ENCODE measurements at regions not wholly inside any gene's neighbourhood (a gene's known extent, or its start where the extent isn't known, plus 50 kb on each side); places are given as distances from the start of the nearest gene placed in this dataset.

GRCh38 chr4:53659737-53660136, 68.5 kb upstream of the LNX1 start:
- no peak for TF ChIP-seq CTCF (conservative IDR thresholded peaks at IDR 0.05; ENCODE audit: low read depth, low read length)
- H3K4me1 ChIP-seq (ENCODE audit: low read depth, poor library complexity, severe bottlenecking), result peaks cover 1% of the 10 kb centered on the region
- no peak overlapping the region for H3K4me2 ChIP-seq
- no peak overlapping the region for H2AFZ ChIP-seq (ENCODE audit: low read depth)
- no peaks in the 10 kb centered on the region for H3K27me3 ChIP-seq (ENCODE audit: insufficient read depth, low read depth)
- H3K79me2 ChIP-seq (ENCODE audit: insufficient read depth, low read depth), result no peaks in the 10 kb centered on the region
- no peaks in the 10 kb centered on the region for H4K20me1 ChIP-seq (ENCODE audit: insufficient read depth)
- H3K36me3 ChIP-seq (ENCODE audit: insufficient read depth), result no peaks in the 10 kb centered on the region
- H3K4me3 ChIP-seq (IDR thresholded peaks at IDR 0.05; ENCODE audit: insufficient read depth, low read depth, low read length), result no peak overlapping the region
- no peak overlapping the region for H3K9ac ChIP-seq
- no peak overlapping the region for H3K27ac ChIP-seq

- H2AFZ ChIP-seq (ENCODE audit: low read depth), result no peak overlapping the region
- peaks cover 8% of the 10 kb centered on the region for H3K4me1 ChIP-seq (ENCODE audit: low read depth, poor library complexity, severe bottlenecking)
- H3K4me2 ChIP-seq, result no peak overlapping the region
- H4K20me1 ChIP-seq (ENCODE audit: insufficient read depth), result no peaks in the 10 kb centered on the region
- H3K27ac ChIP-seq, result no peak overlapping the region
- H3K27me3 ChIP-seq (ENCODE audit: insufficient read depth, low read depth), result no peaks in the 10 kb centered on the region
- H3K9ac ChIP-seq, result no peak overlapping the region
- H3K36me3 ChIP-seq (ENCODE audit: insufficient read depth), result no peaks in the 10 kb centered on the region
- no peak for TF ChIP-seq CTCF (conservative IDR thresholded peaks at IDR 0.05; ENCODE audit: low read depth, low read length)
- no peak overlapping the region for H3K4me3 ChIP-seq (IDR thresholded peaks at IDR 0.05; ENCODE audit: insufficient read depth, low read depth, low read length)
- no peaks in the 10 kb centered on the region for H3K79me2 ChIP-seq (ENCODE audit: insufficient read depth, low read depth)
These were observed 67.8 kb upstream of the LNX1 start for GRCh38 chr4:53659112-53659511.

GRCh38 chr4:53658029-53658428, 66.7 kb upstream of the LNX1 start:
- no peaks in the 10 kb centered on the region for H3K79me2 ChIP-seq (ENCODE audit: insufficient read depth, low read depth)
- H4K20me1 ChIP-seq (ENCODE audit: insufficient read depth), result no peaks in the 10 kb centered on the region
- no peaks in the 10 kb centered on the region for H3K36me3 ChIP-seq (ENCODE audit: insufficient read depth)
- TF ChIP-seq CTCF (conservative IDR thresholded peaks at IDR 0.05; ENCODE audit: low read depth, low read length), result no peak
- H3K9ac ChIP-seq, result no peak overlapping the region
- H3K27ac ChIP-seq, result no peak overlapping the region
- H3K4me1 ChIP-seq (ENCODE audit: low read depth, poor library complexity, severe bottlenecking), result peaks cover 19% of the 10 kb centered on the region
- no peaks in the 10 kb centered on the region for H3K27me3 ChIP-seq (ENCODE audit: insufficient read depth, low read depth)
- H3K4me3 ChIP-seq (IDR thresholded peaks at IDR 0.05; ENCODE audit: insufficient read depth, low read depth, low read length), result no peak overlapping the region
- no peak overlapping the region for H3K4me2 ChIP-seq
- H2AFZ ChIP-seq (ENCODE audit: low read depth), result no peak overlapping the region

GRCh38 chr4:53656421-53656981, 65.2 kb upstream of the LNX1 start:
- H3K4me1 ChIP-seq (ENCODE audit: low read depth, poor library complexity, severe bottlenecking), result peaks cover 20% of the 10 kb centered on the region
- no peak for TF ChIP-seq CTCF (conservative IDR thresholded peaks at IDR 0.05; ENCODE audit: low read depth, low read length)
- no peaks in the 10 kb centered on the region for H4K20me1 ChIP-seq (ENCODE audit: insufficient read depth)
- H3K27me3 ChIP-seq (ENCODE audit: insufficient read depth, low read depth), result no peaks in the 10 kb centered on the region
- no peak overlapping the region for H3K9ac ChIP-seq
- H3K4me3 ChIP-seq (IDR thresholded peaks at IDR 0.05; ENCODE audit: insufficient read depth, low read depth, low read length), result no peak overlapping the region
- H3K79me2 ChIP-seq (ENCODE audit: insufficient read depth, low read depth), result no peaks in the 10 kb centered on the region
- H3K4me2 ChIP-seq, result no peak overlapping the region
- no peaks in the 10 kb centered on the region for H3K36me3 ChIP-seq (ENCODE audit: insufficient read depth)
- H3K27ac ChIP-seq, result no peak overlapping the region
- H2AFZ ChIP-seq (ENCODE audit: low read depth), result no peak overlapping the region
